ENCODE measurements at regions not wholly inside any gene's neighbourhood (a gene's known extent, or its start where the extent isn't known, plus 50 kb on each side); places are given as distances from the start of the nearest gene placed in this dataset.
"Not testable (repeated sequence)": the region's sequence is repeated elsewhere in the genome, so short reads cannot be mapped to it uniquely, and the experiment has no call there.

DNA sequence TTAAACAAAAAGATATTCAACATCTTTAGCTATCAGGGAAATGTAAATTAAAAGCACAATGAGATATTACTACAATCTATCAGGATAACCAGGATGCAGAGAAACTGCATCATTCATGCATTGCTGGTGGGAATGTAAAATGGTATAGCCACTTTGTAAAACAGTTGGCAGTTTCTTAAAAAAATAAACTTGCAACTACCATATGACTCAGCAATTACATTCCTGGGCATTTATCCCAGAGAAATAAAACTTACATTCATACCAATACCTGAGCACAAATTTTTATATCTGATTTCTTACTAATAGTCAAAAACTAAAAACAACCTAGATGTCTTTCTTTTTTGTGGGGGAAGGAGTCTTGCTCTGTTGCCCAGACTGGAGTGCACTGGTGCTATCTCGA lies 190.3 kb upstream of the TAB2 start:
- DNase-seq (ENCODE audit: low read depth): no peak

DNA sequence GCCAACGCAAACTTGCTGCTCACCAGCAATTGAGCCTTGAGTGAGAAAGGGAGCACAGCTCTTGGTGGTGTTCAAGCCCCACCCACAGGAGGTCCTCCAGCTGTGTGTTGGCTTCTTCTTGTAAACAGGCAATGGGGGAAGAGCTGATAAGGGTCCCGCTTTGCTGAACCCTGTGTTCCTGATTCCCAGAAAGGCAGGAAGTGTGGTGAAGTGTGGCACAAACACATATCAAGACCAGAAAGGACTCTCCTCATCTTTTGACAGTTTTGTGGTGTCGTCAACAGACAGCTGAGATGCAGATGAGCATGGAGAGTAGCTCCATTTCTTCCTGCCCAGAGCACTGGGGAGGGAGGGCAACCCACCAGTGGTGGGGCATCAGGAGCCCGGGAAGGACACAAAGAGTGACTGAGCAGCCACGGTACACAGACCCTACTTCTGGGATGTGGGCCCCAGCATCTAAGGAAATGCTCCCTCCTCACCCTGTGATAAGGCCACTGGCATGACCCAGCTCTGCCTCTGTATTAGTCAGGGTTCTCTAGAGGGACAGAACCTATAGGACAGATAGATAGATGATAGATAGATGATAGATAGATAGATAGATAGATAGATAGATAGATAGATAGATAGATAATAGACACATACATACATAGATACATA lies 188.9 kb upstream of the TAB2 start:
- no peak for DNase-seq (ENCODE audit: low read depth)

DNA sequence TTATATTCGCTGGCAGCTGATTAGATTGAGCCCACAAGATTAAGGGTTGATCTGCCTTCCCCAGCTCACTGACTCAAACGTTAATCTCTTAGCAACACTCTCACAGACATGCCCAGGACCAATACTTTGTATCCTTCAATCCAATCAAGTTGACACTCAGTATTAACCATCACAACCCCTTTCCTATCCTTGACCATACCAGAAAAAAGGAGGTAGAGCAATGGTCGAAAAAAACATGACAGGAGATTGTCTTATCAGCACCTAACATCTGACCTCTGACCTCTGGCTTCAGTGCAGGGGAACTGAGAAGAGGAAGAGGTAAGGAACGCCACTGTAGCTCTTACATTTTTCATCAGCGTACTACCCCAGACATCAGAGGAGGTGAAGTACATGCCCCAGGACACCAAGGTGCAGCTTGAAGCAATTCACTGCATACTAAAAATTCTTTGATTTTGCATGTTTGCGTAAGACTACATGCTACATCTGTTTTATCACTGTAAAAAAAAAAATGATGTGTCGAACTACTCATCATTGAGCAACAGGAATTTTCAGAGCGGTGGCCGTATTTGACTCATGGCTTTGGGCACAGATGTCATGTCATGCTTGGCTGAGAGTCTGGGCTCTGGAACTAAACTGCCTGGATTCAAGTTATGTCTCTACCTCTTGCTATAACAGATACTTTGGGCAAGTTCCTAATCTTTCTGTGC lies 188.0 kb upstream of the TAB2 start:
- DNase-seq (ENCODE audit: low read depth): no peak

DNA sequence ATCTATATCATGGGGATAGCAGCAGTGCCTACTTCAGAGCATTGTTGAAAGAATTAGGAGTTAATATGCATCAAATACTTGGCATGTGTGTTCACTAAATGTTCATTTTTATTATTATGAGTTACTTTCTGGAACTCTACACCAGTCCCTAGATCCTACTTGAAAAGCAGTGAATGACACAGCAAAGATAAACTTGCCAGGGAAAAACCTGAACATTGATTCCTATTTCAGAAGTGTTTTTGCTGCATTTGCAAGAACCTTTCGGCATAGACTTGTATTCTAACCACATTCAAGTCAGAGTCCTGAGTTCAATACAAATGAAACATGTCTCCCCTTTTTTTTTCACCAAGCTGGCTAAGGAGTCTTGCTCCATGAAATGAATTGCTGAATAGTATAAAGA lies 187.4 kb upstream of the TAB2 start:
- no peak for DNase-seq (ENCODE audit: low read depth)

DNA sequence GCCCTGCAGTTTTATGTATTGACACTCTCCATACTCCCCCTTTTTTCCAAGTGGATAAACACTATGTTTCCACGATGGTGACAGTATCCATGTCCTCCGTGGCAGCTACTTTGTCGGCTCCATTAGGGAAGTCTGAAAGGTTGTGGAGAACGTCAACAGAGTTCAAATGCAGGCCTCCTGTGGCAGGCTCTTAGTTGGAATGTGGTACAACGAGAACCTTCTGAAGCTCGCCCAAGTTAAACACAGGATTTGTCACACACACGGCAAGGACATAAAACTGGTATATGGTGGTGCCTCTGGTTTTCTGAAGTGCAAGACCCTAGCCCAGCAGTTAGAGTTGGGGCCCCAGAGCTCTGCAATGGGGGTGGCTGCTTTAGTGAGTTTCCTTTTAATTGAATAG lies 187.0 kb upstream of the TAB2 start:
- DNase-seq (ENCODE audit: low read depth): no peak

DNA sequence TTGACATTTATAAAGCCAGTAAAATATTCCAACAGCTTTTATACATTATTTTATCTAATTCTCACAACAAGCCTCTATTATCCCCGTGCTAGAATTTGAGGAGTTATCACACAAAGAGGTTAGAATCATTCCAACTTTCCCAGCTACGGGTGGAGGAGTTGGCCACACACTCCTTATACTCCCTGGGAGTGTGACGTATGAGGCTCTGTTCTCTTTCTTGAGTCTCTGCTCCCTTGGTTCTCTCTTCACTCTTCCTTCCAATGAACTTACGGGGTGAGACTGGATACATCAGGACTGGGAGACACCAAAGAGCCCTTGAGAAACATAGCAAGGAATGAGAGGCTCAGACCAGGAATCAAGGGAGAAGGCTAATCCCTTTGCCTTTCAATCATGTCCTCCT lies 185.6 kb upstream of the TAB2 start:
- no peak for DNase-seq (ENCODE audit: low read depth)

DNA sequence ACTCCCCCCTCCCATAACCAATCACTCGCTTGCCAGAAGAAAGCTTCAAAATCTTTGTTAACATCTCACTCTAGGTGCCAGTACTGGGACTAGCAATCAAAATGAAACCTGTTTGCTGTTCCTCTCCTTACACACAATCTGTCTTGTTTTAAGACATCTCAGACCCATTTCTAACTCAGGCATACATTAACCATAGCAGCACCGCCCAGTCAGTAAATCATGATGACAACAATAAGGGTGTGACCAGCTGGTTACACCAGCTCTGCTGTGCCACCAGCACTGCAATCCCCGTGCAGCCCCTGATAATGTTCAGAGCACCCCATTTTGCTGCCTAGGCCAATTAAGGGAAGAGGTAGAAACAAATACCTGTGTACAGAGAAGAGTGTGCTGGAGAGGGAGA lies 185.2 kb upstream of the TAB2 start:
- DNase-seq (ENCODE audit: low read depth): no peak

DNA sequence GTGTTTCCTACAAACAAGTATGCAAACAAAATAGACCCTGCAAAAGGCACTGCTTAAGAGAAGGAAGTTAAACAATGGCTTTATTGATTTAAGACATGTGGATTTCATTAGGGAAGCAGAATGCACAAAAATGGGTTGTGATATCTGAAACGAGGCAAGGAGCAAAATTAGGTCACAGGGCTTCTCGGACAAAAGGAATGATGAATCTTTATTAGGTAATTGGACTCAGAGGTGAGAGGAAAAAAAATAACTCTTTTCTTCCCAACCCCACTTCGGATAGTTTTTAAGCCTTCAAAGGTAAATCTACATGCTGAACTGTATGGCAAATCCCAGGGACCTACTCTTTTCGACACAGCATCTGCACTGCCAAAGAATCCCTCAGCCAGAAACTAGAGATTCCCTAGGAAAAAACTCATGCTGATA lies 183.0 kb upstream of the TAB2 start:
- no peak for DNase-seq (ENCODE audit: low read depth)

DNA sequence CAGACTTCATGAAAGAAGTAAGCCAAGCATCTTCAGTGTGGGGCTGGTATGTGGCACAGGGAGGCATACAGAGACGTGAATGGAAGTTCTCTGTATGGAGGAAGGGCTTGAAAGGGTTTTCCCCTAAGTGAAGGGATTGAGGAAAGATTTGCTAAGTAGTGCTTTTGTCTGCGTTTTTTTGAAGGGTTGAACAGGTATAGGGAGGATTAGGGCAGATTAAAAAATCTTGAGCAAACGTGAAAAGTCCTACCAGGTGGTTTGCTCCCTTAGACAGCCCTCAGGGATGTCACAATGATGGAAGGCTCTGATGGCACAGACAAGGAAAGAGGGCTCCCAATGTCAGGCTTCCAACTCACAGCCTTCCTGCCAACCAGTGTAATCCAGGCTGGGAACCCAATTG lies 181.7 kb upstream of the TAB2 start:
- DNase-seq (ENCODE audit: low read depth): no peak

DNA sequence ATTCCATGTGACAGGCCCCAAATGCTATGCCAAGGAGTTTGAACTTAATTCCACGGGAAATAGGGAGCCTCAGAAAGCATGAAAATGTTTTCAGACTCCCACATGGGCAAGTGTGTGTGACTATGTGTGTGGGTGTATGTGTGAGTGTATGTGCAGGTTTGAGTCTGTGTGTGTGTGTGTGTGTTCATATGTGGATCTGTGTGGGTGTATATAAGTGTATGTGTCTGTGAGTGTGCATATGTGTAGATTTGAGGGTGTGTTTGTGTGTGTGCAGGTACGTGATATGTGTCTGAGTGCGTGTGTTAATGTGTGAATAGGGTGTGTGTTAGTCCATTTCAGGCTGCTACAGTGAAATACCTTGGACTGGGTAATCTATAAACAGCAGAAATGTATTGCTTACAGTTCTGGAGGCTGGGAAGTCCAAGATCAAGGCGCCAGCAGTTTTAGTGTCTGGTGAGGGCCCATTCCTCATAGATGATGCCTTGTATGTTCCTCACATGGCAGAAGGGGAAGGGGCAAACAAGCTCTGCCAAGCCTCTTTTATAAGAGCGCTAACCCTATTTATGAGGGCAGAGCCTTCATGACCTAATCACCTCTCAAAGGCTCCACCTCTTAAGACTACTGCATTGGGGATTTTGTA lies 181.1 kb upstream of the TAB2 start:
- DNase-seq (ENCODE audit: low read depth): no peak

DNA sequence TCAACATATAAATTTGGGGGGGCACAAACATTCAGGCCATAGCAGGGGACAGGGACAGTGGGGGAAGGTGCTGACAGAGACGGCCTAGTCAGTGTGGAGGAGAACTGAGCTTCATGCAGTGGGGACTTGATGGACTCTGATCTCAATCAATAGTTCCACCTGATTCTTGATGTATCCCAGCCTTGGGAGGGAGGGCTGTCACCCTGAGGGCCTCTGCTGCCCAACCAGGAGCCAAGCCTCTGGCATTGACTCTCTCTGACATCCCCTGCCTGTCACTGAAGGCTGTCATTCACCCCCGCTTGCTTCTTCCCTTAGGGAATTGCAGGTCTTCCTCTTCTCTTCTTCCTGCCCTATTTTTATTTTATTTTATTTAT lies 180.6 kb upstream of the TAB2 start:
- no peak for DNase-seq (ENCODE audit: low read depth)

DNA sequence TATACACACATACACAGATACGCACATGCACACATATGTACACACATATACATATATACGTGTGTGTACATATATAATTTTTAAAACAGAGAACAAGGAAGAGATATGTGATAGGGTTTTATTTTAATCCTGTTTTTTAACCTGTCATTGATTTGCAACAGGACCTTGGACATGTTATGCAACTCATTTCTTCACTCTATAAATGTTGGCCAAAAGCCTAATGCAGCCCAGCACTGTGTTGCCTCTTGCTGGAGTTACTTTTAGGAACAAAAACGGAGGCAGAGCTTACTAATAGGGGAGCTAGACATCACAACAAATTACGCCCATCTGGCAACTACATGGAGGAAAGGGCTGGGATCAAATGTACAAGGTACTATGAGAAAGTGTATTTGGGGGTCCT lies 179.9 kb upstream of the TAB2 start:
- DNase-seq (ENCODE audit: low read depth): no peak

DNA sequence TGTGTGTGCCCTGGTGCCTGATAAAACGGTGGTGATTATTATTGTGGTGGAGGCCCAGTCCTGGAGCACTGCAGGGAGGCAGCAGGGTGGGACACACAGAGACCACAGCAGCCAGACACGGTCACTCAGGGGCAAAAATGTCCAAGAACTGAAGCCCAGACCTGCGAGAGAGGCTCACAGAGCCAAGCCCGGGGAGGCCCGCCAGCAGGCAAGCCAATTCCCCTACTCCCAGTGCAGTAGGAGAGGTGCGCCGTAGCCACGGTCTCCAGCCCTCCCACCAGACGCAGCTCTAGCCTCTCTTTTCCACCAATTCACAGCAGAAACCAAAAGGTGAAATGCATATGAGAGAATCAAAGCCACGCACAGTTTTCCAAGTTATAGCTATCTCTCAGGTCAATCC lies 179.4 kb upstream of the TAB2 start:
- DNase-seq (ENCODE audit: low read depth): no peak

DNA sequence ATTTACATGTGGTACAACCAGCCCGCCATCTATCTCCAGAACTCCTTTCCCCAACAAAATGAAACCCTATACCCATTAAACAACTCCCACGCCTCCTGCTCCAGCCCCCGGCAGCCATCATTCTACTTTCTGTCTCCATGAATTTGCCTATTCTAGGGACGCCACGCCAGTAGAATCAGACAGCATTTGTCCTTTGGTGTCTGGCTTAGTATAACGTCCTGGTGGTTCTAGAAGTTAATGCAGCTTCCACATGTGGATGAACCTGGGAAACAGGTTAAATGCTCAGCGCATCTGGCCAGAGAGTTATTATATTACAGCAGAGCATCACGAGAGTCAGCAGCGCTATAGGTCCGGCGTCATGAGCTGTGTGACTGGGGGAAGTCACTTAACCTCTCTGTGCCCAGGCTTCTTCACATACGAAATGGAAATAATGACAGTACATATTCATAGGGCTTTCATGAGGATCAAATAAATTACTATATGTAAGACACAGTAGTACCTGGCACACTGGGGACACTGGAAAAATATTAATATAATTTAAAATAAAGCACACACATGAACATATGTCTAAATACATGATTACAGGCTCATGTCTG lies 178.7 kb upstream of the TAB2 start:
- no peak for DNase-seq (ENCODE audit: low read depth)

DNA sequence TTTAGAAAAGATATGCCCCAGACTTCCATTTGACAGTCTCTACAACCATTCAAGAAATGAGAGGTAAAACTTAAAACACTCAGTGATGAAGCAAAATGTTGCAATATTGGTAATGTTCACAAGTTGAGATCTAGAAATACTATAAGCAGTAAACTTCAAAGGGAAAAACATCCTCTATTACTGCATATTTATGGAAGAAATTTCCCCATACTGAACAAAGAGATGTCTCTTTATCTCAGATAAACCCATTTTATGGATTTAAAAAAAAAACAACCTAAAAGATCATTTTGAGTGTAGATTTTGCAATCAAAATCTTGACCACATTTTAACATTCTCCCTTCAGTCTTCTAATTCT lies 177.8 kb upstream of the TAB2 start:
- DNase-seq (ENCODE audit: low read depth): no peak

DNA sequence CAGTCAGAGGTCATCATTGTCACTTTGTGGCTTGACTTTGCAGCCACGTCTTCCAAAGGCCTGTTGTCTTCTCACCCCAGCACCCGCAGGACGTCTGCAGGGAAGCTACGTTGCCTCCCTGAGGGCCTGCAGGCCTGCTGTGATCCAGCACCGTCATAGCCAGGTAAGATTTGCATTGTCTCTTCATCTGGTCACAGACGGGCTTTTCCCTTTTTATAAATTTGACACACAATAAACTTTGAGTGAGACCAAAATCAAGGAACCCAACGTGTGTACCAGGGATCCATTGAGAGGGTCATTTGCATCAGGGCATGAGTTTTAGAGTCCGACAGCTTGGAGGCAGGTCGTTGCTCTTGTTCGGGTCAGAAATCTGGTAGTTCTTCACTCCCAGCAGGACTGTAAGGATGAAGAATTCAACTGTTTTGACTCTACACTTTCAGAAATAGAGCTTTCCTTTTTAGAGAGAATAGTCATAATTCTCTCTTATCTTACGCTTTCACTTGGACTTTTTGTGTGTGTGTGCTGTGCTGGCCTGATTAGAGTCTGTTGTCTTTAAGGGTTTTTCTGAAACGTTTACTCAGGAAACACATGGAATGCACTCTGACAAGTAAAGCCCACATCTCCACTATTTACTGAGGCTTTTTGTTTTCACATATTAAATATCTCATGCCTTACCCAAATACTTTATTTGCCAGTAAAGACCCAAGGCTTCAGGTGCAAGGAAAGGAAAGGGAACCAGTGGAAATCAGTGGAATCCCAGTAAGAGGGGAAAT lies 177.2 kb upstream of the TAB2 start:
- DNase-seq (ENCODE audit: low read depth): no peak

DNA sequence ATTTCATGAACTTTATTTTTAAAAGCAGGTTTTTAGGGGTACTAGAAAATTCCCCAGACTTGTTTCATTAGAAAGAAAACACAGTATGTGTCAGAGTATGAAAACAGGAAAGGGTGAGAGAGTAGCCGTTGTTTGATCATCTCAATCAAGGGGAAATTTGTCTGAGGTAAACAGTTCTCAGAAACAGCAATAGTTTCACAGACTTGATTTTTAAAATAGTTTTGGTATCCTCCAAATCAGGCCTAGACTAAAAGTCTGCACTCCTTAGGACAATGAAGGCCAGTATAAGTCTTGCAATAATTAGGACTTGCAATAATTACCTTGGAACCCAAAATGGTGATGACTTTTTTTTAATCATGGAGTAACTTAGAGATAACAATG lies 176.6 kb upstream of the TAB2 start:
- DNase-seq (ENCODE audit: low read depth): no peak

DNA sequence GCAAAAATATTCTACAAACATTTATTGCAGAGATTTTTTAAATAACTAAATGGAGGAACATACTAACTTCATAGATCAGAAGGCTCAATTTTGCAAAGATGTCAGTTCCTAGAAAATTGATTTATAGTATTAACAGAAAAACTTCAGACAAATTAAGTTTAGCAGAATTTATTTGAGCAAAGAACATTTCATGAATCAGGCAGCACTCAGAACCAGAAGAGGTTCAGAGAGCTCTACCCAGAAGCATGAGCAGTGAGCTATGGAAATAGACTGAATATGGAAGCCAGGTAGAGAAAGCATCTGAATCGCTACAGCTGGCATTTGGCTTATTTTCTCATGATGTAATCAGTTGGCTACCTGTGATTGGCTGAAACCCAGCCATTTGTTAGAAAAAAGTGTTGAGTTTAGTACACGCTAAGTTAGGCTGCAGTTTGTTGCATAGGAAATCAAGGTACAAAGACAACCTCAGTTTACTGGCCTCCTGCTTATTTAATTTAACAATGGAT lies 174.5 kb upstream of the TAB2 start:
- no peak for DNase-seq (ENCODE audit: low read depth)

DNA sequence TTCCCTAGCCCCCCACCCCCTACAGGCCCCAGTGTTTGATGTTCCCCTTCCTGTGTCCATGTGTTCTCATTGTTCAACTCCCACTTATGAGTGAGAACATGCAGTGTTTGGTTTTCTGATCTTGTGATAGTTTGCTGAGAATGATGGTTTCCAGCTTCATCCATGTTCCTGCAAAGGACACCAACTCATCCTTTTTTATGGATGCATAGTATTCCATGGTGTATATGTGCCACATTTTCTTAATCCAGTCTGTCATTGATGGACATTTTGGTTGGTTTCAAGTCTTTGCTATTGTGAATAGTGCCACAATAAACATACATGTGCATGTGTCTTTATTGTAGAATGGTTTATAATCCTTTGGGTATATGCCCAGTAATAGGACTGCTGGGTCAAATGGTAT lies 171.7 kb upstream of the TAB2 start:
- DNase-seq (ENCODE audit: low read depth): not testable (repeated sequence)

DNA sequence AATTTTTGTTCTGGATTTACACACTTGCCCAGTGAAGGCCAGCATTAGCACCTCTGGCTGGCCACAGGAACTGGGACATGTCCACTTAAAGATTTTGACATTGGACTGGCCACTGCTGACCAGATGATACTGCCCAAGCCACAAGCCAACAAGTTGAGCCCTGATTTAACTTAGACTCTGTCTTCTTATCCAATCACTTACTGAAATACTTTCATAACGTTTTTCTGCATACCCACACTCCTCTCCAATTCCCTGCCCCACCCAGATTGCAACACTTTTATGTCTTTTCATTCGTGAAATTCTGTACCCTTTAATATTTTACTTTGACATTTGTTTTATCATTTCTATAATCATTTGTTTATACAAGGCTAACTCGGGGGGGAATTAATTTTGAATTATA lies 170.3 kb upstream of the TAB2 start:
- no peak for DNase-seq (ENCODE audit: low read depth)

DNA sequence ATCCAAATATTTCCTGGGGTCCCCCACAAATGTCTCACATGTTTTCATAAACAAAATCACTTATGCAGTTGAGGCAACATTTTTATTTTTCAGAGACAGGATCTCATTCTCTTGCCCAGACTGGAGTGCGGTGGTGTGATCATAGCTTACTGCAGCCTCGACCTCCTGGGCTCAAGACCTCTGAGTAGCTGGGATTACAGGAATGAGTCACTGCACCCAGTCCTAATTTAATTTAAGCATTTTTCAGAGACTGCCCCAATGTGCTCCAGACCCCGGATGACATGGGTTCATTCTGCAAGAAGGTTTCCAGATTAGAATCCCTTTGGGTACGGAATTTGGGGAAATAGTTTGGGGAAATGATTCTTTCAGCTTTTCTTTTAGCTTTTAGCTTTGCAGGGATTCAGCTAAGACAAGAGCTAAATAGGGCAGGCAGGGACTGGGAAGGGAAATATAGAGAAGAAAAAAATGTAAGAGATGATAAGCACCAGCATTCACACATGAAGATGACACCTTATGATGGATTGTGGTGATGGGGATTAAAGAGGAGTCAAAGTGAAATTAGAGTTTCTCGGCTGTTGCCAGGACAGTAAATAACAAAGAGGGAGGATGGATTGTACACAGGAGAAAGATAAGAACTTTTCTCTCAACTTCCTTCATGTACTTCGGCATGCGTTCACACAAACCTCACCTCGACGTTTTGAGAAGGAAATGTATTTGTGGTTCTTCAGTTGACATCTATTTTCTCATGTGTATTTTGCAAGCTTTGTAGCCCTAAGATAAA lies 169.4 kb upstream of the TAB2 start:
- DNase-seq (ENCODE audit: low read depth): no peak

DNA sequence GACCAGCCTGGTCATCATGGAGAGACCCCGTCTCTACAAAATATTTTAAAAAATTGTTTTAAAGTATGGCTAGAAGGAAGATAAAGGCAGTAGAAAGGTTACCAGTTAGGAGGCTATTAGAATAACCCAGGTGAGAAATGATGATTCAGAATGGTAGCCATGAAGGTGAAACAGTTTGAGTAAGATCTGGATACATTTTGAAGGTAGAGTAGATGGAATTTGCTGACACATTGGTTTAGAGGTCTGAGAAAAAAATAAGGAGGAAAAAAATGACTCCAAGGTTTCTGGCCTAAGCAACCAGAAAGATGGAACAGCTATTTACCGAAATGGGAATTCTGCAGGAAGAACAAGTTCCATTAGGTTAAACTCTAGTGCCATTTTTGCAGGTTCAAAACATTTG lies 167.9 kb upstream of the TAB2 start:
- DNase-seq (ENCODE audit: low read depth): no peak
